Hepatic stellate cell (primary cell): ENCODE measurements at regions not wholly inside any gene's neighbourhood (a gene's known extent, or its start where the extent isn't known, plus 50 kb on each side); places are given as distances from the start of the nearest gene placed in this dataset.
"Not testable (repeated sequence)": the region's sequence is repeated elsewhere in the genome, so short reads cannot be mapped to it uniquely, and the experiment has no call there.

ENCODE experiments used
- DNase-seq: peaks from one replicate; pipeline ENCODE4 v3.0.0; 2011; ENCODE audit warnings: low spot score

GRCh38 chr6:9708600-9708999 lies 706.3 kb downstream of the TFAP2A start:
- DNase-seq = no peak

- DNase-seq = no peak
Measured at GRCh38 chr6:9704989-9705388, 709.9 kb downstream of the TFAP2A start.

- no peak for DNase-seq
Measured at GRCh38 chr6:9702914-9703313, 712.0 kb downstream of the TFAP2A start.

- no peak for DNase-seq
Measured at GRCh38 chr6:9699888-9700287, 715.0 kb downstream of the TFAP2A start.

- DNase-seq = no peak
Measured at GRCh38 chr6:9697263-9697931, 717.5 kb downstream of the TFAP2A start.

- no peak for DNase-seq
Measured at GRCh38 chr6:9690388-9690787, 724.5 kb downstream of the TFAP2A start.

- DNase-seq = not testable (repeated sequence)
Measured at GRCh38 chr6:9680727-9681126, 734.1 kb downstream of the TFAP2A start.

GRCh38 chr6:9675122-9675521 lies 739.8 kb downstream of the TFAP2A start:
- no peak for DNase-seq

GRCh38 chr6:9659848-9660247 lies 755.0 kb downstream of the TFAP2A start:
- DNase-seq = no peak

GRCh38 chr6:9657994-9658393 lies 756.9 kb downstream of the TFAP2A start:
- no peak for DNase-seq

- DNase-seq = no peak
Measured at GRCh38 chr6:9647599-9647998, 767.3 kb downstream of the TFAP2A start.

- no peak for DNase-seq
Measured at GRCh38 chr6:9647071-9647445, 767.8 kb downstream of the TFAP2A start.

GRCh38 chr6:9646342-9647070 lies 768.4 kb downstream of the TFAP2A start:
- no peak for DNase-seq

- no peak for DNase-seq
Measured at GRCh38 chr6:9638861-9639260, 776.0 kb downstream of the TFAP2A start.

- DNase-seq = no peak
Measured at GRCh38 chr6:9634776-9635175, 780.1 kb downstream of the TFAP2A start.

- no peak for DNase-seq
Measured at GRCh38 chr6:9632026-9632425, 782.8 kb downstream of the TFAP2A start.

- DNase-seq = no peak
Measured at GRCh38 chr6:9628819-9629218, 786.1 kb downstream of the TFAP2A start.

- DNase-seq = no peak
Measured at GRCh38 chr6:9627916-9628315, 787.0 kb downstream of the TFAP2A start.

- DNase-seq = no peak
Measured at GRCh38 chr6:9623985-9624384, 790.9 kb downstream of the TFAP2A start.

GRCh38 chr6:9623228-9623832 lies 791.5 kb downstream of the TFAP2A start:
- DNase-seq = no peak

GRCh38 chr6:9621276-9621675 lies 793.6 kb downstream of the TFAP2A start:
- no peak for DNase-seq

GRCh38 chr6:9620687-9621086 lies 794.2 kb downstream of the TFAP2A start:
- DNase-seq = no peak

GRCh38 chr6:9620263-9620662 lies 794.6 kb downstream of the TFAP2A start:
- DNase-seq = no peak
